Right lobe of liver (tissue), 4 donors: ENCODE measurements at regions not wholly inside any gene's neighbourhood (a gene's known extent, or its start where the extent isn't known, plus 50 kb on each side); places are given as distances from the start of the nearest gene placed in this dataset.

Source experiments
- POLR2A ChIP-seq: fragments of 450-650 bp; IDR thresholded peaks from one replicate; pipeline ENCODE4 v1.6.1; 2017; ENCODE audit warnings: antibody characterized with exemption, mild to moderate bottlenecking
- TF ChIP-seq, protein P1 (sequence below), 4 donors: fragments of 200-600 bp in 3 of 4; fragments of 450-650 bp in 1 of 4; IDR thresholded peaks; one replicate each; pipeline versions ENCODE4 v1.5.1 to v1.8.0; 2016 to 2022; ENCODE audit warnings: antibody characterized with exemption in 4 of 4, mild to moderate bottlenecking in 2 of 4
- donor health status: DM: no; HTN: no; CAD: no.
- donor health status: DM: no; HTN: no; CAD: no.
- donor health status: DM: no; HTN: yes; CAD: no.

DNA sequence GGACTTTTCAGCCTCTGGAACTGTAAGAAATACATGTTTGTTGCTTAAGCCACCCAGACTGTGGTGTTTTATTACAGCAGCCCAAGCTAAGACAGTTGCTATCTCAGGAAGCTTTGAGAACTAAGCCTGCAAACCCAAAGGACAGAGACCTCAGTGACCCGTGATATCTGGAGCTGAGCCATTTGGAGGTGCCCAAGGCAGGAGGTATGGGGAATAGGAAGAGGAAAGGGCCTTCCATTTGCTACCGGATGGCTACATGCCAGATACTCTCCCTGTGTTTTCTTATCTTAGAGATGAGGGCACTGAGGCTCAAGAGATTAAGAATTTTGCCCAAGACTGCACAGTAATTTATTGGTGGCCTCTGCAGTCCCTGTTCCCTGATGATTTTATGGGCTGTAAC lies 622.1 kb upstream of the CDH5 start:
- TF ChIP-seq, protein P1, sequence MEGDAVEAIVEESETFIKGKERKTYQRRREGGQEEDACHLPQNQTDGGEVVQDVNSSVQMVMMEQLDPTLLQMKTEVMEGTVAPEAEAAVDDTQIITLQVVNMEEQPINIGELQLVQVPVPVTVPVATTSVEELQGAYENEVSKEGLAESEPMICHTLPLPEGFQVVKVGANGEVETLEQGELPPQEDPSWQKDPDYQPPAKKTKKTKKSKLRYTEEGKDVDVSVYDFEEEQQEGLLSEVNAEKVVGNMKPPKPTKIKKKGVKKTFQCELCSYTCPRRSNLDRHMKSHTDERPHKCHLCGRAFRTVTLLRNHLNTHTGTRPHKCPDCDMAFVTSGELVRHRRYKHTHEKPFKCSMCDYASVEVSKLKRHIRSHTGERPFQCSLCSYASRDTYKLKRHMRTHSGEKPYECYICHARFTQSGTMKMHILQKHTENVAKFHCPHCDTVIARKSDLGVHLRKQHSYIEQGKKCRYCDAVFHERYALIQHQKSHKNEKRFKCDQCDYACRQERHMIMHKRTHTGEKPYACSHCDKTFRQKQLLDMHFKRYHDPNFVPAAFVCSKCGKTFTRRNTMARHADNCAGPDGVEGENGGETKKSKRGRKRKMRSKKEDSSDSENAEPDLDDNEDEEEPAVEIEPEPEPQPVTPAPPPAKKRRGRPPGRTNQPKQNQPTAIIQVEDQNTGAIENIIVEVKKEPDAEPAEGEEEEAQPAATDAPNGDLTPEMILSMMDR (IDR thresholded peaks at IDR 0.05), result no peak
- TF ChIP-seq POLR2A, result no peak
